Adrenal gland (tissue), 9 donors: ENCODE measurements at regions not wholly inside any gene's neighbourhood (a gene's known extent, or its start where the extent isn't known, plus 50 kb on each side); places are given as distances from the start of the nearest gene placed in this dataset.

Experiments used
- DNase-seq, 7 donors: peaks; one replicate each; pipeline ENCODE4 v3.0.0-alpha.2; 2019 to 2020
- H3K27ac ChIP-seq, 5 donors: fragments of 200-600 bp; sonication (generic) in 4 of 5; 1 replicate in 3 of 5; 2 replicates in 2 of 5; pipeline versions ENCODE4 v1.5.1 to v1.8.0; 2016 to 2020; ENCODE audit warnings: mild to moderate bottlenecking in 1 of 5
- H3K27me3 ChIP-seq: fragments of 200-600 bp; 2 replicates; pipeline ENCODE4 v1.8.0; 2021
- H3K36me3 ChIP-seq, 2 donors: fragments of 200-600 bp; replicated peaks in 1 of 2; 1 replicate in 1 of 2; 2 replicates in 1 of 2; pipeline versions ENCODE4 v1.5.1 to v1.8.0; 2018 to 2022
- H3K4me1 ChIP-seq, 2 donors: fragments of 200-600 bp; replicated peaks in 1 of 2; 1 replicate in 1 of 2; 2 replicates in 1 of 2; pipeline versions ENCODE4 v1.5.1 to v1.8.0; 2018 to 2021
- H3K4me3 ChIP-seq, 4 donors: fragments of 200-600 bp; sonication (generic) in 3 of 4; one replicate each; pipeline ENCODE4 v1.5.1; 2016 to 2018
- H3K9me3 ChIP-seq, 3 donors: fragments of 200-600 bp; sonication (generic) in 1 of 3; replicated peaks in 1 of 3; 1 replicate in 2 of 3; 2 replicates in 1 of 3; pipeline versions ENCODE4 v1.5.1 to v1.8.0; 2016 to 2021
- CTCF ChIP-seq, 6 experiments: fragments of 450-650 bp in 4 of 6; fragments of 200-600 bp in 2 of 6; sonication (generic) in 1 of 6; IDR thresholded peaks; 1 replicate in 5 of 6; 2 replicates in 1 of 6; pipeline versions ENCODE4 v1.5.1 to v1.8.0; 2016 to 2021; ENCODE audit warnings: antibody characterized with exemption in 6 of 6, mild to moderate bottlenecking in 2 of 6, moderate library complexity in 1 of 6
- POLR2A ChIP-seq, 2 donors: fragments of 450-650 bp; IDR thresholded peaks; one replicate each; pipeline ENCODE4 v1.6.1; 2017; ENCODE audit warnings: antibody characterized with exemption in 2 of 2, mild to moderate bottlenecking in 2 of 2, moderate library complexity in 1 of 2
- WGBS, 4 donors: extraction: QIAGEN DNeasy Blood & Tissue Kit in 2 of 4; methylation state at CpG; one replicate each; pipeline versions ENCODE4 v1.1.5 to v1.1.7; 2013 to 2017; 5-methylcytosine and 5-hydroxymethylcytosine counted together
- intact Hi-C, 2 donors: fragments of 100-400 bp; cut with DNase I; formaldehyde crosslinking; loops; one replicate each; pipeline versions ENCODE4 v1.14.1 to v1.15.0; 2022 to 2023
- donor health status: healthy with polysubstance abuse.
- donor health status: Bipolar disorder and iron deficiency.
- donor health status: DM: yes; HTN: yes; CAD: no.
- donor health status: DM: no; HTN: no; CAD: no.
- donor health status: DM: no; HTN: no; CAD: no.

- Histone ChIP-seq H3K36me3 (no peaks in the 10 kb centered on the region), H3K4me1 (no peaks in the 10 kb centered on the region), H3K27ac (no peak overlapping the region), H3K9me3 (peaks cover 0 to 13% (median 8%) of the 10 kb centered on the region in 3 donors), H3K27me3 (no peaks in the 10 kb centered on the region), H3K4me3 (no peak overlapping the region)
- WGBS, 4 donors: 9 to 38% (median 19%) methylated on average over 1 of the region's 1 CpG
- TF ChIP-seq CTCF (IDR thresholded peaks at IDR 0.05) (no peak), POLR2A (IDR thresholded peaks at IDR 0.05) (no peak)
- intact Hi-C loops: no loop called here
- DNase-seq: no peak
Measured at GRCh38 chr15:49769225-49769624, 148.4 kb downstream of the DTWD1 start.

- Histone ChIP-seq H3K4me1 (no peaks in the 10 kb centered on the region), H3K4me3 (no peak overlapping the region), H3K9me3 (peaks cover 3 to 11% (median 6%) of the 10 kb centered on the region in 3 donors), H3K36me3 (no peaks in the 10 kb centered on the region), H3K27ac (no peak overlapping the region), H3K27me3 (no peaks in the 10 kb centered on the region)
- intact Hi-C loops: no loop called here
- TF ChIP-seq POLR2A (IDR thresholded peaks at IDR 0.05) (no peak), CTCF (IDR thresholded peaks at IDR 0.05) (no peak)
- no peak for DNase-seq
Measured at GRCh38 chr15:49789436-49789835, 168.6 kb downstream of the DTWD1 start.

- DNase-seq: no peak
- no peak overlapping the region for H3K4me3 ChIP-seq
- 87 to 91% (median 87%) methylated on average over 14 of the region's 14 CpGs for WGBS, 4 donors
- intact Hi-C loops: no loop called here
- TF ChIP-seq POLR2A (IDR thresholded peaks at IDR 0.05) (no peak), CTCF (IDR thresholded peaks at IDR 0.05) (no peak)
- no peaks in the 10 kb centered on the region for H3K27me3 ChIP-seq
- H3K36me3 ChIP-seq: no peaks in the 10 kb centered on the region
- H3K4me1 ChIP-seq: no peaks in the 10 kb centered on the region
- H3K27ac ChIP-seq: no peak overlapping the region
- H3K9me3 ChIP-seq: peaks cover 3 to 8% (median 4%) of the 10 kb centered on the region in 3 donors
Measured at GRCh38 chr15:49793943-49794342, 173.1 kb downstream of the DTWD1 start.

GRCh38 chr15:49801796-49802195 is 180.9 kb downstream of the DTWD1 start:
- H3K4me1 ChIP-seq: no peaks in the 10 kb centered on the region
- no peaks in the 10 kb centered on the region for H3K27me3 ChIP-seq
- H3K9me3 ChIP-seq: peaks cover 0 to 5% (median 0%) of the 10 kb centered on the region in 3 donors
- H3K36me3 ChIP-seq: no peaks in the 10 kb centered on the region
- intact Hi-C loops: no loop called here
- no peak overlapping the region for H3K4me3 ChIP-seq
- TF ChIP-seq POLR2A (IDR thresholded peaks at IDR 0.05) (no peak), CTCF (IDR thresholded peaks at IDR 0.05) (no peak)
- DNase-seq: no peak
- no peak overlapping the region for H3K27ac ChIP-seq
